GM21529 (cell line): ENCODE measurements at regions not wholly inside any gene's neighbourhood (a gene's known extent, or its start where the extent isn't known, plus 50 kb on each side); places are given as distances from the start of the nearest gene placed in this dataset.
A peak's percentile ranks its signal among the peaks of the same experiment; 100 is the strongest.

Experiments used
- ATAC-seq: cut with Tn5 transposase; IDR thresholded peaks from one replicate; pipeline ENCODE4 v1.9.1; 2021; ENCODE audit not compliant: unreplicated experiment

DNA sequence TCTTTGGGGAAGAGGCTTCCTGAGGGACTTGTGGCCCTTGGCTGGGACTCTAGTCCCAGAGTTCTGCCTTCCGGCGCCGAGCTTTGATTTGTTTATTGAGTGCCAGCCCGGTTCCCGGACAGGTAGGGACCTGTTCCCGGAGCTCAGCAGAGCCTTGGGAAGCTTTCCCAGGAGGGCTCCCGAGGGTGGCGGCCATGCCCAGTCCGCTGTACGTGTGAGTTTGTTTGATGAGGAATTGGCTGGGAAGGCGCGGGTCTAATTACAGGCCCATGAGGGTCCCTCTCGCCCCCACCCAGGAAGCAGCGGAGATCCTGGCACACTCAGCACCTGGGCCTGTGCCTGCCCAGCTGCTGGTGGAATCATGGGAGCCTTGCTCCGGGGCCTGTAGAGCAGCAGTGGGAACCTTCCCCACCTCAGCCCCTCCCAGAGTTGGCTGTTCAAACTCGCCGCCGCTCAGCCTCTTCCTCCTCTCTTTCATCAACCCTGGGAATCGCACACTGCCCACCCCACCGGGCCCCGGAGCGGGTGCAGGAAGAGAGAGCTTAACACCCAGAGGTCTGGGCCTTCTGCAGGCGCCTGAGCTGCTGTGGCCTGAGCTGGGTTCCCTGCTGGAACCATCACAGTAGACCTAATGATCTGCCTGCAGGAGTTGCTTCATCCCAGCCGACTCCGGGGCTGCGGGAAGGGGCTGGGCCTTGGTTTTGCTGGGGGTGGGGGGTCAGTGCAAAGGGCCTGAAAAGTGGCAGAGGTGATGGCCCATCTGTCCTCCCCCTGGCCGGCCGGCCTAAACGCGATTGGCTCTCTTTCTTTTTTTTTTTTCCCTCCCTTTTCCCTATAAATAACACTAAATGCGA is 313.7 kb downstream of the SEC14L1 start:
- ATAC-seq: no peak

DNA sequence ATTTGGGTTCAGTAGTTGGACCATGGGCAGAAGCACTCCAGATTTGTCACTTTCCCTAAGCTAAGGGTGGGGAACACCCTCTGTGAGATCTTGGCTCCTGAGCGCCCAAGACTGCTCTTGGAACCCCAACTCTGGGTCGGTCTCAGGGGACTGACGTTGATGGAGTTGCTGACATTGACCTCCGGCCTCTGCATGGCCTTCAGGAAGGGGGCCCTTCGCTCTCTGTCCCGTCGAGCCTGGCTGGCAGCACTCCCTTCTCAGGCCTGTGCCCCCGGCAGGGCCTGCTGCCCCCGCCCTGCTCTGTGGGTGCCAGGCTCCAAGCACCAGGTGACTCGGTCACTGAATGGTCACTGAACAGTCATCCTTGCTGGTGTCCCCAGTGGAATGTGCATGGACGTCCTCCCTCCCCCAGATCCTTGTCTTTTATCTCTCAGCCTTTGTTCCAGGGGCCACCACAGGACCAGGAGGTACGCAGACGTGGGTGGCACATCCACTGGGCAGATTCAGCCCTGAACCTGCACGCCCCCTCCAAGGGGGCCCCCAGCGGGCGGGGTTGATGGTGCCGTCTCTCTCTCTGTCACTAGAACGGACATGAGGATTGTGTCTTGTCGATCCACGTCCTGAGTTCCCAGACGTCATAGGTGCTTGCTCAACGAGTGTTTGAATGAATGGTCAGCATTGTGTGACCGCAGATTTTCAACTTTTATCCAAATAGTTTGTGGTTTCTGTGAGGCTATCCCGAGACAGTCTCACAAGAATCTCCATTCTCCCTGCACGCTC is 314.5 kb downstream of the SEC14L1 start:
- no peak for ATAC-seq

GRCh38 chr17:77455891-77456260 is 315.1 kb downstream of the SEC14L1 start:
- ATAC-seq: no peak

- ATAC-seq: no peak
Observed at GRCh38 chr17:77456271-77456950, 315.6 kb downstream of the SEC14L1 start.

GRCh38 chr17:77456951-77457548 is 316.3 kb downstream of the SEC14L1 start:
- no peak for ATAC-seq

- ATAC-seq: no peak
Observed at GRCh38 chr17:77457572-77458201, 316.9 kb downstream of the SEC14L1 start.

GRCh38 chr17:77458202-77459017 is 317.6 kb downstream of the SEC14L1 start:
- no peak for ATAC-seq

- ATAC-seq: no peak
Observed at GRCh38 chr17:77459018-77459755, 318.4 kb downstream of the SEC14L1 start.

- no peak for ATAC-seq
Observed at GRCh38 chr17:77460514-77461046, 319.8 kb downstream of the SEC14L1 start.

- no peak for ATAC-seq
Observed at GRCh38 chr17:77461277-77462057, 320.7 kb downstream of the SEC14L1 start.

GRCh38 chr17:77462090-77462489 is 321.3 kb downstream of the SEC14L1 start:
- no peak for ATAC-seq

- no peak for ATAC-seq
Observed at GRCh38 chr17:77462553-77463497, 322.1 kb downstream of the SEC14L1 start.

GRCh38 chr17:77464988-77465357 is 324.2 kb downstream of the SEC14L1 start:
- ATAC-seq: no peak

- peak; percentile 65 for ATAC-seq
Observed at GRCh38 chr17:77465358-77466041, 324.7 kb downstream of the SEC14L1 start.

GRCh38 chr17:77466140-77466539 is 325.4 kb downstream of the SEC14L1 start:
- ATAC-seq: no peak

DNA sequence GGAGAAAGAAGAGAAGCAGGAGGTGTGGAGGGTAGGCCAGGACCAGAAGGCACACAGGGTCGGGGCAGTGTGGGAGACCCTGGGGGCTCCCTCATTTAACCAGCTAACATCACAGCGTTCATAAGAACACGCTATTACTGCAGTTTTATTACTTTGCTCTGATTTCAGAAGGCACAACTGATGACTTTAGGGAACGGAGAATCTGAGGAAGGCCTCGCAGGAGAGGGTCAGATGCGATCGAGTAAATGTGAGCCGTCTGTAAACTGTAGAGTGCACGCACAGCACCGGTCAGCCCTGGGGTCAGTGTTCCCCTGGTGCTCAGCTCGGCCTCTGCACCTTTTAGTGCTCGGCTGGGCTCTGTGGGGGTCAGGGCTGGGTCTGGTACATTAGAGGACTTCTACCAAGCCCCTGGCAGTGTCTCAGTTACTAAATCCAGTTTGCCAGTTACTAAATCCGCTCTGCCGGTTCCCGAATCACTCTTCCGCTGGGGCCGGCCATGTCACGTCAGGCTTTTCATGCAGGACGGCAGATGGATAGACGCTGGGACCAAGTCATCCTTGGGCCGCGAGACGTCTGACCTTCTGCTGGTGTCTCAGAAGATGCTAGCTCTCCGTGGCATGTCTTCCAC is 325.9 kb downstream of the SEC14L1 start:
- ATAC-seq: no peak
